ENCODE measurements at regions not wholly inside any gene's neighbourhood (a gene's known extent, or its start where the extent isn't known, plus 50 kb on each side); places are given as distances from the start of the nearest gene placed in this dataset.

- no peak for DNase-seq (ENCODE audit: insufficient read length)
- FAIRE-seq, result no peak
- no peak for TF ChIP-seq POLR2A (IDR thresholded peaks at IDR 0.05; ENCODE audit: low read depth, low read length)
- TF ChIP-seq POLR2AphosphoS5 (IDR thresholded peaks at IDR 0.05; ENCODE audit: low read depth, low read length), result no peak
- no peak for TF ChIP-seq TAF1 (IDR thresholded peaks at IDR 0.05; ENCODE audit: borderline replicate concordance, low read depth, low read length)
Measured at GRCh38 chr6:90868656-90869055, 281.8 kb upstream of the MAP3K7 start.

GRCh38 chr6:90868256-90868655 lies 281.4 kb upstream of the MAP3K7 start:
- DNase-seq (ENCODE audit: insufficient read length), result no peak
- TF ChIP-seq POLR2A (IDR thresholded peaks at IDR 0.05; ENCODE audit: low read depth, low read length) (no peak), TAF1 (IDR thresholded peaks at IDR 0.05; ENCODE audit: borderline replicate concordance, low read depth, low read length) (no peak), POLR2AphosphoS5 (IDR thresholded peaks at IDR 0.05; ENCODE audit: low read depth, low read length) (no peak)
- no peak for FAIRE-seq

- TF ChIP-seq POLR2A (IDR thresholded peaks at IDR 0.05; ENCODE audit: low read depth, low read length) (no peak), TAF1 (IDR thresholded peaks at IDR 0.05; ENCODE audit: borderline replicate concordance, low read depth, low read length) (no peak), POLR2AphosphoS5 (IDR thresholded peaks at IDR 0.05; ENCODE audit: low read depth, low read length) (no peak)
Measured at GRCh38 chr6:90865513-90865912, 278.6 kb upstream of the MAP3K7 start.

GRCh38 chr6:90863043-90863442 lies 276.2 kb upstream of the MAP3K7 start:
- DNase-seq (ENCODE audit: insufficient read length) (no peak), FAIRE-seq (no peak)
- TF ChIP-seq TAF1 (IDR thresholded peaks at IDR 0.05; ENCODE audit: borderline replicate concordance, low read depth, low read length) (no peak), POLR2A (IDR thresholded peaks at IDR 0.05; ENCODE audit: low read depth, low read length) (no peak), POLR2AphosphoS5 (IDR thresholded peaks at IDR 0.05; ENCODE audit: low read depth, low read length) (no peak)

More at GRCh38 chr6:90865513-90865912, 278.6 kb upstream of the MAP3K7 start:
- FAIRE-seq, result no peak
- DNase-seq (ENCODE audit: insufficient read length), result no peak

GRCh38 chr6:90860822-90861601 lies 274.1 kb upstream of the MAP3K7 start:
- DNase-seq (ENCODE audit: insufficient read length), result no peak
- TF ChIP-seq TAF1 (IDR thresholded peaks at IDR 0.05; ENCODE audit: borderline replicate concordance, low read depth, low read length) (no peak), POLR2A (IDR thresholded peaks at IDR 0.05; ENCODE audit: low read depth, low read length) (no peak), POLR2AphosphoS5 (IDR thresholded peaks at IDR 0.05; ENCODE audit: low read depth, low read length) (no peak)
- FAIRE-seq, result no peak

- no peak for TF ChIP-seq POLR2AphosphoS5 (IDR thresholded peaks at IDR 0.05; ENCODE audit: low read depth, low read length)
- TF ChIP-seq TAF1 (IDR thresholded peaks at IDR 0.05; ENCODE audit: borderline replicate concordance, low read depth, low read length), result no peak
- TF ChIP-seq POLR2A (IDR thresholded peaks at IDR 0.05; ENCODE audit: low read depth, low read length), result no peak
- DNase-seq (ENCODE audit: insufficient read length), result no peak
- FAIRE-seq, result no peak
Measured at GRCh38 chr6:90859612-90860011, 272.7 kb upstream of the MAP3K7 start.

- FAIRE-seq (no peak), DNase-seq (ENCODE audit: insufficient read length) (no peak)
- TF ChIP-seq POLR2AphosphoS5 (IDR thresholded peaks at IDR 0.05; ENCODE audit: low read depth, low read length), result no peak
- no peak for TF ChIP-seq TAF1 (IDR thresholded peaks at IDR 0.05; ENCODE audit: borderline replicate concordance, low read depth, low read length)
- no peak for TF ChIP-seq POLR2A (IDR thresholded peaks at IDR 0.05; ENCODE audit: low read depth, low read length)
Measured at GRCh38 chr6:90859056-90859455, 272.2 kb upstream of the MAP3K7 start.

GRCh38 chr6:90849686-90850085 lies 262.8 kb upstream of the MAP3K7 start:
- TF ChIP-seq POLR2A (IDR thresholded peaks at IDR 0.05; ENCODE audit: low read depth, low read length) (no peak), TAF1 (IDR thresholded peaks at IDR 0.05; ENCODE audit: borderline replicate concordance, low read depth, low read length) (no peak), POLR2AphosphoS5 (IDR thresholded peaks at IDR 0.05; ENCODE audit: low read depth, low read length) (no peak)
- FAIRE-seq, result no peak
- DNase-seq (ENCODE audit: insufficient read length), result no peak

GRCh38 chr6:90846824-90847223 lies 260.0 kb upstream of the MAP3K7 start:
- FAIRE-seq (no peak), DNase-seq (ENCODE audit: insufficient read length) (no peak)
- no peak for TF ChIP-seq POLR2AphosphoS5 (IDR thresholded peaks at IDR 0.05; ENCODE audit: low read depth, low read length)
- TF ChIP-seq TAF1 (IDR thresholded peaks at IDR 0.05; ENCODE audit: borderline replicate concordance, low read depth, low read length), result no peak
- no peak for TF ChIP-seq POLR2A (IDR thresholded peaks at IDR 0.05; ENCODE audit: low read depth, low read length)

- FAIRE-seq, result no peak
- TF ChIP-seq POLR2A (IDR thresholded peaks at IDR 0.05; ENCODE audit: low read depth, low read length) (no peak), POLR2AphosphoS5 (IDR thresholded peaks at IDR 0.05; ENCODE audit: low read depth, low read length) (no peak), TAF1 (IDR thresholded peaks at IDR 0.05; ENCODE audit: borderline replicate concordance, low read depth, low read length) (no peak)
- no peak for DNase-seq (ENCODE audit: insufficient read length)
Measured at GRCh38 chr6:90835596-90836212, 248.8 kb upstream of the MAP3K7 start.

GRCh38 chr6:90829311-90829710 lies 242.4 kb upstream of the MAP3K7 start:
- no peak for TF ChIP-seq POLR2A (IDR thresholded peaks at IDR 0.05; ENCODE audit: low read depth, low read length)
- no peak for TF ChIP-seq POLR2AphosphoS5 (IDR thresholded peaks at IDR 0.05; ENCODE audit: low read depth, low read length)
- TF ChIP-seq TAF1 (IDR thresholded peaks at IDR 0.05; ENCODE audit: borderline replicate concordance, low read depth, low read length), result no peak
- DNase-seq (ENCODE audit: insufficient read length), result no peak
- FAIRE-seq, result no peak

GRCh38 chr6:90820436-90820835 lies 233.6 kb upstream of the MAP3K7 start:
- DNase-seq (ENCODE audit: insufficient read length), result no peak
- TF ChIP-seq POLR2A (IDR thresholded peaks at IDR 0.05; ENCODE audit: low read depth, low read length) (no peak), POLR2AphosphoS5 (IDR thresholded peaks at IDR 0.05; ENCODE audit: low read depth, low read length) (no peak), TAF1 (IDR thresholded peaks at IDR 0.05; ENCODE audit: borderline replicate concordance, low read depth, low read length) (no peak)
- no peak for FAIRE-seq
